ENCODE measurements at regions not wholly inside any gene's neighbourhood (a gene's known extent, or its start where the extent isn't known, plus 50 kb on each side); places are given as distances from the start of the nearest gene placed in this dataset.
A peak's percentile ranks its signal among the peaks of the same experiment; 100 is the strongest.

DNA sequence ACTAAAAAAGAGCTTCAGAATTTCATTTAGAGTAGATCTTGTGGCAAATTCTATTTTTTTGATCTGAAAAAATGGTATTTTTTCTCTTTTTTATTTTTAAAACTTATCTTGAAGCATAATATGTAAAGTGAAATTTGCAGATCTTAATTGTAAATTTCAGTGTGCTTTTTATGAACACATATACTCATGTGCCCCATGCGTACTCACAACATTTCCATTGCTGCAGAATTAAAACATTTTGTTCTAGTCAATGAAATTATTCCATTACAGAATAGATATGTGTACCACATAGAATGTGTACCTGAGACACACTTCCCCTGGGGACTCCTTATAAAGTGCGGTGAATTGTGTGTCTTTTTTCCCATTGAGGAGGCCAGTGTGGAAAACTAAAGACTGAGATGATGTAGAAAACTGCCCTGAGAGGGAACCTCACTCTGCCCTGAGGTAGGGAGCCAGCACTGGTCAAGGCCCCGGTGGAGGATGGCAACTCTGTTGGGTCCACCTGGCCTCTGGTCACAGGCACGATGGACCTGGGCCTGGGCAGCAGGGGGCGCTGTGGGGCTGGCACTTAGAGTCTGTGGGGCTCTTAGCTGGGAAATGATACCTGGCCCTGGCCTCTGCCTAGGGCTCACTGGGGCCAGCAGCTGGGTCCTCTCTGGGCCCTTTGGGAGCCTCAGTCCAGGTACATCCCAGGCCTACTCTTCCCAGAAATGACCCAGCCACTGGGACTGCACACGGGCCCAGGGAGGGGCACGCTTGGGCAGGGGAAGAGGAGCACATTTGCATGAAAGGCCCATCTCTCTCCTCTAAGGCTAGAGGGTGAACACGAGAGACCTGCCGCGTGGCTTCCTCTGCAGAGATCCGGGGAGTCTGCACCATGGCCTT is 77.9 kb upstream of the TOP3B start:
- TF ChIP-seq, protein P1, sequence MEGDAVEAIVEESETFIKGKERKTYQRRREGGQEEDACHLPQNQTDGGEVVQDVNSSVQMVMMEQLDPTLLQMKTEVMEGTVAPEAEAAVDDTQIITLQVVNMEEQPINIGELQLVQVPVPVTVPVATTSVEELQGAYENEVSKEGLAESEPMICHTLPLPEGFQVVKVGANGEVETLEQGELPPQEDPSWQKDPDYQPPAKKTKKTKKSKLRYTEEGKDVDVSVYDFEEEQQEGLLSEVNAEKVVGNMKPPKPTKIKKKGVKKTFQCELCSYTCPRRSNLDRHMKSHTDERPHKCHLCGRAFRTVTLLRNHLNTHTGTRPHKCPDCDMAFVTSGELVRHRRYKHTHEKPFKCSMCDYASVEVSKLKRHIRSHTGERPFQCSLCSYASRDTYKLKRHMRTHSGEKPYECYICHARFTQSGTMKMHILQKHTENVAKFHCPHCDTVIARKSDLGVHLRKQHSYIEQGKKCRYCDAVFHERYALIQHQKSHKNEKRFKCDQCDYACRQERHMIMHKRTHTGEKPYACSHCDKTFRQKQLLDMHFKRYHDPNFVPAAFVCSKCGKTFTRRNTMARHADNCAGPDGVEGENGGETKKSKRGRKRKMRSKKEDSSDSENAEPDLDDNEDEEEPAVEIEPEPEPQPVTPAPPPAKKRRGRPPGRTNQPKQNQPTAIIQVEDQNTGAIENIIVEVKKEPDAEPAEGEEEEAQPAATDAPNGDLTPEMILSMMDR (IDR thresholded peaks at IDR 0.05; ENCODE audit: poor library complexity, severe bottlenecking) = peak; percentile 40
- no peak for TF ChIP-seq POLR2AphosphoS5 (IDR thresholded peaks at IDR 0.05)
- TF ChIP-seq TAF1 (IDR thresholded peaks at IDR 0.05; ENCODE audit: low read depth) = no peak
- TF ChIP-seq EP300 (conservative IDR thresholded peaks at IDR 0.05; ENCODE audit: poor library complexity, severe bottlenecking) = no peak
